ENCODE measurements at regions not wholly inside any gene's neighbourhood (a gene's known extent, or its start where the extent isn't known, plus 50 kb on each side); places are given as distances from the start of the nearest gene placed in this dataset.

DNA sequence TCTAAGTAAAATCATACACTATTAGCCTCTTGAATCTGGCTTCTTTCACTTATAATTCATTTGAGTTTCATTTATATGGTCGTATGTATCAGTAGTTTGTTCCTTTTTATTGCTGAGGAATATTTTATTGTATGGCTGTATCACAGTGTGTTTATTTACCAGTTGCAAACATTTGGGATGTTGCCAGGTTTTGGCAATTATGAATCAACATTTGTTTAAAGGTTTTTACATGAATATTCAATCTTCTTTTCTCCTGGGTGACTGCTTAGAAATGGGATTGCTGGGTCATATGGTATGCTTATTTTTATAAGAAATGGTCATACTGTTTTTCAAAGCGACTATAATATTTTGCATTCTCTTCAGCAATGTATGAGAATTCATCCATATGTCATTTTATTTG, 107.9 kb downstream of the PMAIP1 start (continued):
- TF ChIP-seq, protein P1, sequence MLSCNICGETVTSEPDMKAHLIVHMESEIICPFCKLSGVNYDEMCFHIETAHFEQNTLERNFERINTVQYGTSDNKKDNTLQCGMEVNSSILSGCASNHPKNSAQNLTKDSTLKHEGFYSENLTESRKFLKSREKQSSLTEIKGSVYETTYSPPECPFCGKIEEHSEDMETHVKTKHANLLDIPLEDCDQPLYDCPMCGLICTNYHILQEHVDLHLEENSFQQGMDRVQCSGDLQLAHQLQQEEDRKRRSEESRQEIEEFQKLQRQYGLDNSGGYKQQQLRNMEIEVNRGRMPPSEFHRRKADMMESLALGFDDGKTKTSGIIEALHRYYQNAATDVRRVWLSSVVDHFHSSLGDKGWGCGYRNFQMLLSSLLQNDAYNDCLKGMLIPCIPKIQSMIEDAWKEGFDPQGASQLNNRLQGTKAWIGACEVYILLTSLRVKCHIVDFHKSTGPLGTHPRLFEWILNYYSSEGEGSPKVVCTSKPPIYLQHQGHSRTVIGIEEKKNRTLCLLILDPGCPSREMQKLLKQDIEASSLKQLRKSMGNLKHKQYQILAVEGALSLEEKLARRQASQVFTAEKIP (CRISPR knock-in tag; IDR thresholded peaks at IDR 0.05; ENCODE audit: borderline replicate concordance), result no peak
- no peak for TF ChIP-seq RBM39 (IDR thresholded peaks at IDR 0.05; ENCODE audit: low read depth, low read length, poor library complexity, severe bottlenecking)

DNA sequence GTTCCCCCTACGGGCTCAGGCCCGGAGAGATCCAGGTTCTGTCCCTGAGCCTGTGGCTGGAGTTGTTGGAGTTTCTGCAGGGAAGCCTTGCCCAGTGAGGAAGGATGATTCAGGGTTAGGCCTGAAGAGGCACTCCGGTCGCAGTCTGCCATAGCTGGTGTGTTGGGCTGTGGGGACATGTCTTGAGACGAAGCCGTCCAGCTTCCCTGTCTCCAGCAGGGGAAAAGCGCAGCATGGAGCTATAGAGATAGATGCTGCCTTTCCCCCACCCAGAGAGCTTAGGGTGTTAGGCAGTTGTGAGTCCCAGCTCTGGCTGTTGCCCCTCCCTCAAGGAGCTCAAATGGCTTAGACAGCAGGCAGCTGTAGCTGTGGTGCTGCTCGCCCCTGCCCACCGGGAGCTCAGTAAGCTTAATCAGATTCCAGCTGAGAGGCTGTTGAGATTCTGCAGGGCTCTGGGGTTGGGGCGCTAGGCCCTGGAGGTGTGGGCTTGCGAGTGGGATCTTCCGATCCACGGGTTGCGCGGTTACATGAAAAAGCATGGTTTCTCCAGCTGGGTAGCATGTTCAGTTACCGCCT, 103.9 kb downstream of the PMAIP1 start:
- Histone ChIP-seq H2AFZ (ENCODE audit: low read length) (no peak overlapping the region), H3K4me3 (replicated peaks in 1 of 3; ENCODE audit: insufficient read depth in 1 of 3, low read depth in 2 of 3, low read length in 3 of 3) (no peak overlapping the region), H3K4me2 (ENCODE audit: low read depth, low read length) (no peak overlapping the region), H3K27me3 (ENCODE audit: control insufficient read depth in 1 of 2, insufficient read depth in 2 of 2, low read length in 2 of 2) (no peaks in the 10 kb centered on the region), H3K4me1 (ENCODE audit: insufficient read depth, low read length) (no peaks in the 10 kb centered on the region), H3K9me3 (ENCODE audit: low read length) (no peaks in the 10 kb centered on the region), H4K20me1 (ENCODE audit: insufficient read depth, low read length) (no peaks in the 10 kb centered on the region), H3K9ac (ENCODE audit: insufficient read depth, low read depth, low read length) (no peak overlapping the region), H3K36me3 (replicated peaks in 1 of 2; ENCODE audit: control insufficient read depth in 1 of 2, insufficient read depth in 2 of 2, low read length in 2 of 2) (no peaks in the 10 kb centered on the region), H3K27ac (ENCODE audit: extremely low read length, insufficient read depth, low read length) (no peak overlapping the region), H3K79me2 (ENCODE audit: insufficient read depth, low read length) (no peaks in the 10 kb centered on the region)
- ChIA-PET CTCF (ENCODE audit: low intra/inter-chr PET ratio, low total read pairs) (no interaction called here), POLR2A (no interaction called here)
- FAIRE-seq, result no peak
- 43% methylated on average over 1 of the region's 16 CpGs for WGBS (ENCODE audit: low lambda C conversion rate)
- TF ChIP-seq RBM22 (optimal IDR thresholded peaks at IDR 0.05; ENCODE audit: low read length) (no peak), SMC3 (IDR thresholded peaks at IDR 0.05; ENCODE audit: low read length) (no peak), DMAP1 (CRISPR knock-in tag; IDR thresholded peaks at IDR 0.05) (no peak), XRCC5 (optimal IDR thresholded peaks at IDR 0.05; ENCODE audit: low read length) (no peak), RBM39 (IDR thresholded peaks at IDR 0.05; ENCODE audit: low read depth, low read length, poor library complexity, severe bottlenecking) (no peak), ZNF441 (CRISPR knock-in tag; IDR thresholded peaks at IDR 0.05; ENCODE audit: borderline replicate concordance) (no peak)
- TF ChIP-seq, protein P2, sequence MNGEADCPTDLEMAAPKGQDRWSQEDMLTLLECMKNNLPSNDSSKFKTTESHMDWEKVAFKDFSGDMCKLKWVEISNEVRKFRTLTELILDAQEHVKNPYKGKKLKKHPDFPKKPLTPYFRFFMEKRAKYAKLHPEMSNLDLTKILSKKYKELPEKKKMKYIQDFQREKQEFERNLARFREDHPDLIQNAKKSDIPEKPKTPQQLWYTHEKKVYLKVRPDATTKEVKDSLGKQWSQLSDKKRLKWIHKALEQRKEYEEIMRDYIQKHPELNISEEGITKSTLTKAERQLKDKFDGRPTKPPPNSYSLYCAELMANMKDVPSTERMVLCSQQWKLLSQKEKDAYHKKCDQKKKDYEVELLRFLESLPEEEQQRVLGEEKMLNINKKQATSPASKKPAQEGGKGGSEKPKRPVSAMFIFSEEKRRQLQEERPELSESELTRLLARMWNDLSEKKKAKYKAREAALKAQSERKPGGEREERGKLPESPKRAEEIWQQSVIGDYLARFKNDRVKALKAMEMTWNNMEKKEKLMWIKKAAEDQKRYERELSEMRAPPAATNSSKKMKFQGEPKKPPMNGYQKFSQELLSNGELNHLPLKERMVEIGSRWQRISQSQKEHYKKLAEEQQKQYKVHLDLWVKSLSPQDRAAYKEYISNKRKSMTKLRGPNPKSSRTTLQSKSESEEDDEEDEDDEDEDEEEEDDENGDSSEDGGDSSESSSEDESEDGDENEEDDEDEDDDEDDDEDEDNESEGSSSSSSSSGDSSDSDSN (CRISPR knock-in tag; IDR thresholded peaks at IDR 0.05), result no peak
- no TSS peak for BruUV-seq (replicated peaks)
- intact Hi-C loops (cut with micrococcal nuclease; ENCODE audit: unreplicated experiment), result no loop called here
- ATAC-seq, result no peak
- no peak for DNase-seq (ENCODE audit: low spot score)
- in situ Hi-C loops (cut with HindIII; ENCODE audit: extremely low pct_ligation_motif_present, low pct_unique_long_range_greater_than_20kb), result no loop called here
